ES-I3 (cell line): ENCODE measurements at regions not wholly inside any gene's neighbourhood (a gene's known extent, or its start where the extent isn't known, plus 50 kb on each side); places are given as distances from the start of the nearest gene placed in this dataset.
A peak's percentile ranks its signal among the peaks of the same experiment; 100 is the strongest.

Experiments
- H3K36me3 ChIP-seq: 2 replicates; pipeline ENCODE4 v1.6.1; 2013; ENCODE audit warnings: mild to moderate bottlenecking, low read length, control low read depth, moderate library complexity; ENCODE audit not compliant: insufficient read depth
- H3K4me1 ChIP-seq: 2 replicates; pipeline ENCODE4 v1.6.1; 2013; ENCODE audit warnings: mild to moderate bottlenecking, control low read depth, low read length; ENCODE audit not compliant: insufficient read depth
- H3K9ac ChIP-seq: 2 replicates; pipeline ENCODE4 v1.6.1; 2013; ENCODE audit warnings: low read depth, mild to moderate bottlenecking, low read length, moderate library complexity
- H3K9me3 ChIP-seq: 2 replicates; pipeline ENCODE4 v1.6.1; 2013; ENCODE audit warnings: mild to moderate bottlenecking, low read length, moderate library complexity; ENCODE audit not compliant: control insufficient read depth, insufficient read depth

- Histone ChIP-seq H3K36me3 (no peaks in the 10 kb centered on the region), H3K9ac (peak overlapping the region; percentile 44; the same call in 1 of the 2 replicates), H3K4me1 (peaks cover 22% of the 10 kb centered on the region), H3K9me3 (no peaks in the 10 kb centered on the region)
Measured at GRCh38 chr13:99896369-99897075, 75.0 kb downstream of the ZIC5 start.

DNA sequence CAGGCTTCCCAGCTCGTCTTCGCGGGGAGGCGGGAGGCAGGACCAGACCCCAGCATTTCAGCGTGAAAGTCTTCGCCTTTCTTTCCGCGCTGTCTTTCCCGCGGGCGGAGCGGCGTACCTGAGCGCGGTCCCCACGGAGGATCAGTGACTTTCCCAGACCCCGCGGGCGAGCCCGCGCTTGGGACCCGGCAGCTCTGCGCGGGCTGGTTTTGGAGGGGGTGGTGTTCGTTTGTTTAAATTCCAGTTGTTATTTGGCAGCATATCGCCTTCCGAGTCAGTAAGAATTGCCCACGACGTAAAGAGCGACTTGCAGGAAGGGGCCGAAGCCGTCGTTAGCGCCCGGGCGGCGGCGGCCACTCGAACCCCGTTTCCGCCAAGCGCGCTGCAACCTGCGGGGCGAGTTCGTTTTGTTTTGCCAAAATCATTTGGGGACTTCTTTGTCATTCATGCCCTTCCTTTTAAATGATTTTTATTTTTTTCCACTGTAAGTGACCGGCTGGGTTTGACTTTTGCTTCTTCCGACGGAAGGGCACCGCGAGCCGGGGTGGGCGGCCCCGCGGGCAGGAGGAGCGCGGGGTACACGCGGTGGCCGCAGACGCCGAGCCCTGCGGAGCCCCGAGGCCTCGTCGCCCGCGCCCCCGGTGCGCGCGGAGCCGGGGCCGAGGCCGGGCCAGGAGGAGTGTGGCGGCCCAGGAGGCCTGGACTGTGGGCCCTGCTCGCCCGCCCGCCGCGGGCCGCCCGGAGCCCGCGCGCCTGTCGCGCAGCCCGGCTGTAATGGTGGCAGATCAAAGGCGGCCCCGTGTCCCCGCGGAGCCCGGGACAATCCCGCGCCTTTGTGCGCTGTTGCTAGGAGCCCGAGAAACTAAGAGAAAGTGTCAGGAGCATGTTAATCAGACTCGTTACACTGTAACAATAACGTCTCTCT is 75.9 kb downstream of the ZIC5 start:
- Histone ChIP-seq H3K4me1 (peaks cover 25% of the 10 kb centered on the region), H3K9ac (peak overlapping the region; percentile 44; the same call in 1 of the 2 replicates), H3K9me3 (no peaks in the 10 kb centered on the region)

DNA sequence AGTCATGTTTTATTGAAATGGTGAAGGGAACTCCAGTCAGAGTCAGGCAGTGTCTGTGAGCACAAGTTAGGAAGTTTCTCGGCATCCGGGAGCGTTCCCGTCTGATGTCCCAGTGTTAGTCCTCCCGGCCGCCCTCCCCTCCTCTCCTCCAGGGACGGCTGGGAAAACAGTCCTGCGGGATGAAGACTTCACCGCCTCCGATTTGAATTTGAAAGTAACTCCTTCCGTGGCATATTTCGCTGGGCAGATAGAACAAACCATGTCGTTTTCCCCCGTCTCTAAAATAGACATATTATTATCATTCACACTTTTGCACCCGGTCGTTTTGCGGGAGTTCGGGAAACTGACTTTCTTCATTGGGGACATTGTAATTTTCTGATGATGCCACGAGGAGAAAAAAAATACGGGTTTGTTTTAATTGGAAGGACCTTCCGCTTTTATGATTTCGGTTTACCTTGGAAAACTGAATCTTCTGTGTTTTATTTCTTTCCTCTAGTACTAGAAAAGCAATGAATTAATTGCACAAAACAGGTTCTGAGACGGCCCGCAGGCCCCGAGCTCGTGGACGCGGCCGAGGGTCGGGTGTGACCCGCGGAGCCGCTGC is 76.6 kb downstream of the ZIC5 start:
- Histone ChIP-seq H3K9me3 (no peaks in the 10 kb centered on the region), H3K36me3 (no peaks in the 10 kb centered on the region), H3K9ac (peak overlapping the region; percentile 44), H3K4me1 (peaks cover 25% of the 10 kb centered on the region)

More for the DNA sequence above, 75.9 kb downstream of the ZIC5 start:
- H3K36me3 ChIP-seq: no peaks in the 10 kb centered on the region

GRCh38 chr13:99894105-99894839 is 77.3 kb downstream of the ZIC5 start:
- Histone ChIP-seq H3K4me1 (peaks cover 24% of the 10 kb centered on the region), H3K9me3 (no peaks in the 10 kb centered on the region), H3K36me3 (no peaks in the 10 kb centered on the region), H3K9ac (no peak overlapping the region)

- Histone ChIP-seq H3K36me3 (no peaks in the 10 kb centered on the region), H3K9ac (no peak overlapping the region), H3K4me1 (peaks cover 21% of the 10 kb centered on the region), H3K9me3 (no peaks in the 10 kb centered on the region)
Measured at GRCh38 chr13:99893567-99893966, 78.0 kb downstream of the ZIC5 start.

DNA sequence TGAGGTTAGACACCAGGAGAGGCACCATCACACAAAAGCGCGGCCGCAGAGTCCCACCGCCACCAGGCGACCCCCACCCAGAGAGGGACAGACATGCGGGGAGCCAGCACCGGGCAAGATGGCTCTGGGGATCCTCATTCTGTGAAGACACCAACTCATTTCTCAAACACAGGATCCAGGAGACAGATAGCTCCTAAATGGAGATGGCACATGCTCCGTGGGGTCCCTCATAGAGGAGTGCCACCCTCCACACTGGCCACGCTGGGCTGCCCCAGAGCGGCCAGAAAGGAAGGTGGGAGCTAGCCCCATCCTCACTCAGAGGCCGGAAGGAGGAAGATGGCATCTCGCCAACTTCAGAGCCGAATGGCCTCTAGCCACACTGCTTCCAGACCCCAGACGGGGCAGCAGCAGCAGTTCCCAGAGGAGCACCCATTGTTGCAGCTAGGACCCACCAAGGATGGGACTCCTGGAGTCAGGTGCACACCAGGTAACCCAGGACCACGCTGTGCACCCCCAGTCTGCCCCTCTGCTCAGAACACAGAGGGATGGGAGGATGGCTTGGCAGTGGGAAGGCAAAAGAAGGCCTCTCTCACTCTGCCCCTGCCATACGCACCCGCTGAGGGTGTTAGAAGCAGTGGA is 78.6 kb downstream of the ZIC5 start:
- Histone ChIP-seq H3K9me3 (no peaks in the 10 kb centered on the region), H3K4me1 (peaks cover 21% of the 10 kb centered on the region), H3K9ac (no peak overlapping the region), H3K36me3 (no peaks in the 10 kb centered on the region)

DNA sequence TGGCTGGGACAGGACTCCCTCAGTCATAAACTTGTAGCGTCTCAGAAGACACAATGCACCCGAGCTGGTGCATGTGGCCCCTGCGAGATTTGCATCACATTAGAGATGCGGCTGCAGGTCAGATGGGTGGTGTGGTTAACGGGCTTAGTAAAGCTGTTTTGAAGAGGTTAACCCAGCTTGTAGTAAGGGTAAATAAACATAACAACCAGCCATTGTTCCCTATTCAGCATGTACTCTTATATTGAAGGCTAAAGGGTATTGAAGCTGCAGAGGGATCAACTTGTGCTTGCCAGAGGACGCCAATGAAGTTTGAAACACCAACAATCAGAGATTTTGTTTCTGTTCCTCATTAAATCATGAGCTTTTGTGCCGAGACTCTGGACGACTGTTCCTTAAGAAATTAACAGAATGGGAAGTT is 79.4 kb downstream of the ZIC5 start:
- Histone ChIP-seq H3K9ac (no peak overlapping the region; the same call in 1 of the 2 replicates), H3K9me3 (no peaks in the 10 kb centered on the region), H3K4me1 (peaks cover 21% of the 10 kb centered on the region), H3K36me3 (no peaks in the 10 kb centered on the region)

GRCh38 chr13:99886706-99887105 is 84.9 kb downstream of the ZIC5 start:
- H3K9me3 ChIP-seq: no peaks in the 10 kb centered on the region
- no peaks in the 10 kb centered on the region for H3K36me3 ChIP-seq
- H3K4me1 ChIP-seq: peaks cover 7% of the 10 kb centered on the region
- no peak overlapping the region for H3K9ac ChIP-seq

- Histone ChIP-seq H3K36me3 (no peaks in the 10 kb centered on the region), H3K9me3 (no peaks in the 10 kb centered on the region), H3K9ac (no peak overlapping the region), H3K4me1 (no peaks in the 10 kb centered on the region)
Measured at GRCh38 chr13:99884913-99885312, 86.7 kb downstream of the ZIC5 start.

GRCh38 chr13:99883805-99884204 is 87.8 kb downstream of the ZIC5 start:
- H3K9me3 ChIP-seq: no peaks in the 10 kb centered on the region
- no peak overlapping the region for H3K9ac ChIP-seq
- no peaks in the 10 kb centered on the region for H3K36me3 ChIP-seq
- H3K4me1 ChIP-seq: no peaks in the 10 kb centered on the region

GRCh38 chr13:99878921-99879610 is 92.5 kb downstream of the ZIC5 start:
- Histone ChIP-seq H3K9ac (no peak overlapping the region), H3K4me1 (no peaks in the 10 kb centered on the region), H3K9me3 (no peaks in the 10 kb centered on the region), H3K36me3 (no peaks in the 10 kb centered on the region)

GRCh38 chr13:99876651-99877050 is 94.9 kb downstream of the ZIC5 start:
- no peaks in the 10 kb centered on the region for H3K9me3 ChIP-seq
- no peaks in the 10 kb centered on the region for H3K4me1 ChIP-seq
- no peak overlapping the region for H3K9ac ChIP-seq
- H3K36me3 ChIP-seq: no peaks in the 10 kb centered on the region

DNA sequence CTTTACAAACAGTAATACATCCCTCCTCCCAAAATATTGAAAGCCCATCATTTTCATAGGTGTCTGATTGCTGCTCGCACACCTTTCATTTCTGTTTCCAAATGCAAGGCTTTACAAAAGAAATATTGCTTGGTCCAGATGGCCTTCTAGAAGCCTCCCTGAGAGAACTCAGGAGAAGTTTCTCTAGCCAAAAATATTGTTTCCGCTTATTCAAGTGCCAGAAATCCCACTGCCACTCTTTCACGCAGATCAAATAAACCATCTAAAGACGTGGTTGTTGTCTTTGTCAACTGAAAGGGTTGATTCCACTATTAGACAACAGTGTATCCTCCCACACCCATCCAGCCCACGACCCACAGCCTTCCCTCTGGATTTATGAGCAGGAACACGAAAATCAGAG is 96.2 kb downstream of the ZIC5 start:
- Histone ChIP-seq H3K9me3 (no peaks in the 10 kb centered on the region), H3K9ac (no peak overlapping the region), H3K36me3 (no peaks in the 10 kb centered on the region), H3K4me1 (no peaks in the 10 kb centered on the region)
